ENCODE measurements at regions not wholly inside any gene's neighbourhood (a gene's known extent, or its start where the extent isn't known, plus 50 kb on each side); places are given as distances from the start of the nearest gene placed in this dataset.
A peak's percentile ranks its signal among the peaks of the same experiment; 100 is the strongest.

DNA sequence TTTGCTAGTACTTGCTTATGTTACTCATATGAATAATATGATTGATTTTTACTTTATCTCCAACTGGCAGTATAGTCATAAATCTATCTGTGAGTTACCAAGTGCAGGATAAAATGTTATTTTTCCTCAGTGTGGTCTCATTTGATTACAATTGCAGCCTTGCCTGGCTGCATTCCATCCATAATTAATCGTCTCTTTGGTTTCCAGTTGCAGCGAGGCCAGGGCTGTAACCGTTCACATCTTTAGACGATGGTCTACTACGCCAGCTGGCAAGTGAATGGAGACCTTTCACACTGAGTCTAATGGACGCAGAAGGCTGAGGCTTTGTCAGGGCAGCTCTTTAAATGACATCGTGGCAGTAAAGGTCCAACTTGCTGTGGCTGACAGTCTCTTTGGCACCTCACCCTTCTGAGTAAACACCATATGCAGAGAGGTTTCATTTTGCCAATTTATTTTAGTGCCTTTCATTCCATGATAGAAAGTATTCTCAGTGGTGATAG lies 84.0 kb downstream of the ARL4A start:
- TF ChIP-seq CTCF (IDR thresholded peaks at IDR 0.05): no peak
- DNase-seq (no peak), ATAC-seq (peak in 3 of 4 donors; percentile 49 to 84 (median 64))
- WGBS, 3 donors: 1 to 3% (median 3%) methylated on average over 7 of the region's 7 CpGs
- no peaks in the 10 kb centered on the region for H3K9me3 ChIP-seq
- no peak overlapping the region for H3K27ac ChIP-seq
- intact Hi-C loops (cut with DNase I): no loop called here
- H3K36me3 ChIP-seq (ENCODE audit: insufficient read depth in 1 of 2, low read depth in 1 of 2): no peaks in the 10 kb centered on the region
- peak overlapping the region; percentile 26 for H3K4me3 ChIP-seq
- H3K4me1 ChIP-seq: peaks cover 10% of the 10 kb centered on the region
- H3K27me3 ChIP-seq (ENCODE audit: insufficient read depth in 3 of 3, low read length in 2 of 3): no peaks in the 10 kb centered on the region

GRCh38 chr7:12772768-12773167 lies 85.3 kb downstream of the ARL4A start:
- Histone ChIP-seq H3K36me3 (ENCODE audit: insufficient read depth in 1 of 2, low read depth in 1 of 2) (no peaks in the 10 kb centered on the region), H3K27me3 (ENCODE audit: insufficient read depth in 3 of 3, low read length in 2 of 3) (no peaks in the 10 kb centered on the region), H3K4me3 (no peak overlapping the region), H3K9me3 (no peaks in the 10 kb centered on the region), H3K4me1 (peaks cover 10% of the 10 kb centered on the region), H3K27ac (no peak overlapping the region)
- ATAC-seq: no peak
- TF ChIP-seq CTCF (IDR thresholded peaks at IDR 0.05): no peak
- no peak for DNase-seq
- WGBS, 3 donors: 96 to 99% (median 97%) methylated on average over 4 of the region's 4 CpGs
- intact Hi-C loops (cut with DNase I): loop anchor here in 1 of 2 donors (1.0 kb wide), 1 partner anchor 78 kb away; no protein-coding TSS in a partner anchor

GRCh38 chr7:12777257-12777656 lies 89.8 kb downstream of the ARL4A start:
- Histone ChIP-seq H3K27me3 (ENCODE audit: insufficient read depth in 3 of 3, low read length in 2 of 3) (no peaks in the 10 kb centered on the region), H3K27ac (no peak overlapping the region), H3K4me1 (no peaks in the 10 kb centered on the region), H3K36me3 (ENCODE audit: insufficient read depth in 1 of 2, low read depth in 1 of 2) (no peaks in the 10 kb centered on the region), H3K9me3 (no peaks in the 10 kb centered on the region), H3K4me3 (no peak overlapping the region)
- intact Hi-C loops (cut with DNase I): no loop called here
- ATAC-seq (no peak), DNase-seq (no peak)
- 93 to 98% (median 95%) methylated on average over 2 of the region's 2 CpGs for WGBS, 3 donors
- no peak for TF ChIP-seq CTCF (IDR thresholded peaks at IDR 0.05)

DNA sequence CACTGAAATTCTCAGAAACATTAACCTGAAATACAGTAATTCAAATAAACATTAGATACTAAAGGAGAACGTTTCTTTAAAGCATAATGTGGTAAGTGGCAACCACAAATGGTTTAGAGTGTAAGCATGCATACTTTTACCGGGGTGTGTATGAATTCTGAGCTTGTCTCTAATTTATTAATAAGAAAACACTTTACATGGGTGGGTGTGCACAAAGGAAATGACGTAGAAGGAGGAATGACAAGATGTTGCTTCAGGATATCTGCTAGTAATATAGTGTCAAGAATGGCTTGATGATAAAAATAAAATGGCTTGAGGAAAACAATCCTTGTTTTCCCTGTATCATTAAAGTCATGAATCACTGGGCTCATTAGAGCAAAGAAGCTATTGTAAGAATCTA lies 92.5 kb downstream of the ARL4A start:
- no peaks in the 10 kb centered on the region for H3K4me1 ChIP-seq
- ATAC-seq (no peak), DNase-seq (no peak)
- no peaks in the 10 kb centered on the region for H3K9me3 ChIP-seq
- intact Hi-C loops (cut with DNase I): no loop called here
- H3K27me3 ChIP-seq (ENCODE audit: insufficient read depth in 3 of 3, low read length in 2 of 3): no peaks in the 10 kb centered on the region
- 79 to 80% (median 80%) methylated on average over 3 of the region's 3 CpGs for WGBS, 3 donors
- no peak for TF ChIP-seq CTCF (IDR thresholded peaks at IDR 0.05)
- H3K4me3 ChIP-seq: no peak overlapping the region
- no peak overlapping the region for H3K27ac ChIP-seq
- no peaks in the 10 kb centered on the region for H3K36me3 ChIP-seq (ENCODE audit: insufficient read depth in 1 of 2, low read depth in 1 of 2)

DNA sequence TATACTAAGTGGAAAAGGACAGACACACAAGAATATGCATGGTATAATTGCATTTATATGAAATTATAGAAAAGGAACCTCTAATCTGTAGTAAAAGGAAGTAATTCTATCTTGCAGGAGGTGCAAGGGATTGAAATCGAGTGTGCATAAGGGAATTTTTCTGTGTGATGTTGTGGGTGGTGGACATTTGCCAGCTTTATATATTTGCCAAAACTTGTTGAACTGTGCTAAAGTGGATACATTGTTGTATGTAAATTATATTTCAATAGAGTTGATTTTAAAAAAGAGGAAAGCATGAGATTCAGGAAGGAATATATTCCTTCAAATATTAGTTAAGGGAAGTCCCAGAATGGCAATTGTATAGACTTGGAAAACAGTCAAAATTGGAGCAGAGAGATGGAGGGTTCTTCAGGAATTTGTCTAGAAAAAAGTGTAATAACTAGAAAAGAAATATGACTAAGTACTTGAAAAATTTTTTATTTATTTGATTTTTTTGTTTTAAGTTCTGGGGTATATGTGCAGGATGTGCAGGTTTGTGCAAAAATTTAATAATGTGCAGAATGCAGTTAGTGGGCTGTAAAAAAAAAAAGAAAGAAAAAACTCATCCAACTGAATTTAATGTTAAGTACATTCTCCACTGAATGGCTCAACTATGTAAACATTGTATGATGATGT lies 96.1 kb downstream of the ARL4A start:
- DNase-seq (no peak), ATAC-seq (no peak)
- H3K27me3 ChIP-seq (ENCODE audit: insufficient read depth in 3 of 3, low read length in 2 of 3): no peaks in the 10 kb centered on the region
- no peaks in the 10 kb centered on the region for H3K9me3 ChIP-seq
- H3K36me3 ChIP-seq (ENCODE audit: insufficient read depth in 1 of 2, low read depth in 1 of 2): no peaks in the 10 kb centered on the region
- no peaks in the 10 kb centered on the region for H3K4me1 ChIP-seq
- TF ChIP-seq CTCF (IDR thresholded peaks at IDR 0.05): no peak
- H3K4me3 ChIP-seq: no peak overlapping the region
- no peak overlapping the region for H3K27ac ChIP-seq
- 46 to 50% (median 49%) methylated on average over 1 of the region's 1 CpG for WGBS, 3 donors
- intact Hi-C loops (cut with DNase I): no loop called here

All from psoas muscle (tissue), 7 donors.